Stromal cell of bone marrow (primary cell): ENCODE measurements at regions not wholly inside any gene's neighbourhood (a gene's known extent, or its start where the extent isn't known, plus 50 kb on each side); places are given as distances from the start of the nearest gene placed in this dataset.

Source experiments
- DNase-seq: peaks from one replicate; pipeline ENCODE4 v3.0.0-alpha.2; 2012; ENCODE audit warnings: low read depth

DNA sequence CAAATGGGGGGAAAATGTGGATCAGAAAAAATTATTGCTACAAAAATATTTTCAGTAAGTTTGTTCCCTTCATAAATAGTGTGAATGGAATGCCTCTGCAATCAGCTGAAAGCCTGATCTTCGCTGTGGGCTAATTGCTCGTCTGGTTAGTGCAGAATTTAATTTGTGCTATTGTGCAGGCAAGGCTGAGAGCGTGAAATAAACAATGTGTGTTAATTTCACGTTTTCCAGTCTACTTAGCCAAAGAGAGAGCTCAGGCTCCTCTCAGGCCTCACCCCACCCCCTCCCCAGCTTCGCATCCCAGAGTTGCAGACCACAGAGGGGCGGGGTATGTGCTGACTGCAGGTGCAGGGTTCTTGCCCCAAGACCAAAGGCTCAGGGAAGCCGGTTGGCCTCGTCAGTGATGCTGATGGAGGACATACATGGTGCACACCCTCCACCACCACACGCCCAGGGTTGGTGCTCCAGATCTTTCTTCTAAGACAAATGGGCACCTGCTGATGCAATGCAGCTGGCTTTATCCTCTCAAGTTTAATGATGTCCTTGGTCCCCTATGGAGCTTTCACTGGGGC is 302.6 kb upstream of the SLC14A2 start:
- DNase-seq: no peak

DNA sequence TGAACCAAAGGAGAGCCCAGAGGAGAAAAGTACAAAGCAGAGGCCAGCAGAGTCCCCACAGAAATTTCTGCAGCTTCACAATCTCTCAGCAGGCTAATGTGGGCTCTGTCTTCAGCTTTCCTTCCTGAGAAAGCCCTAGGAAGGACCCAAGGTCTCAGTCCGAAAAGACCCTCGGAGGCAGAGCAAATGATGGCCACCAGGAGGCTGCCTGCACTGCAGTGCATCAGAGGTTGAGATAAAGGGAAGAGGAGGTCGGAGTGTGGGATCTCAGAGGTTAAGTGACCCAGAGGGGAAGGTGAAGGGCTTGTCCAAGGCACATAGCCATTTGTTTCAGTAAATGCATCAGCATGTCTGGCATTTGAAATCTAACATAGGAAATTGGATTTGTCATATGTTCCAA is 299.1 kb upstream of the SLC14A2 start:
- DNase-seq: no peak

- DNase-seq: no peak
Measured at GRCh38 chr18:45317948-45318640, 297.2 kb upstream of the SLC14A2 start.

- DNase-seq: peak; percentile 69
Measured at GRCh38 chr18:45320724-45321123, 294.6 kb upstream of the SLC14A2 start.

GRCh38 chr18:45321520-45321919 is 293.8 kb upstream of the SLC14A2 start:
- DNase-seq: no peak

GRCh38 chr18:45322343-45322742 is 292.9 kb upstream of the SLC14A2 start:
- DNase-seq: no peak

- no peak for DNase-seq
Measured at GRCh38 chr18:45324101-45324494, 291.2 kb upstream of the SLC14A2 start.

DNA sequence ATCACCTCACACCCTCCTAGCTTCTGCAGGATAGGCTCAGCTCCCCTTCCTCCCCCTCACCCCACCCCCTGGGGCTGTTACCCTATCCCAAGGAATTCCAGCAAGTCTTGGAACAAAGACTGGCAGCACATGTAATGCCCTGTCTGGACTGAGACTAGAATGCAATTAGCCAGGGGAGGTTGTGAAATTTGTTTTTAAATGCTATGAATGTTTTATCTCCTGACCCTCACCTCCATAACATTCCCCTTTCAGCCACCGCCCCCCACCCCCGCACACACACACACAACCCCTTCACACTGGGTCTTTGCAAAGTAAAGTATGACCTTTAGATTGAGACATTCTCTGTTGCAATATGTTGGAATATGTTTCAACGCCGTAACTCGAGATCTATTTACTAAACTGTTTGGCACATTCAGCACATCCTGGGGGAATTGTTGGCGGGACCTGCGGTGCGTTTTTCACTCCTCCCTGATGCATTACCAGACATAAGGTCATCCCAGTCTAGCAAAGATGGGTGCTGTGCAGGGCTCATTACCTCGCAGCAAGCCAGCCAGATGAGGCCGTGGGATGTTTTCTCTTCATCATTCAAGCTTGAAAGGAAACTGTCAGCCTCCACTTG is 290.7 kb upstream of the SLC14A2 start:
- peak; percentile 68 for DNase-seq

- no peak for DNase-seq
Measured at GRCh38 chr18:45325778-45326177, 289.5 kb upstream of the SLC14A2 start.

DNA sequence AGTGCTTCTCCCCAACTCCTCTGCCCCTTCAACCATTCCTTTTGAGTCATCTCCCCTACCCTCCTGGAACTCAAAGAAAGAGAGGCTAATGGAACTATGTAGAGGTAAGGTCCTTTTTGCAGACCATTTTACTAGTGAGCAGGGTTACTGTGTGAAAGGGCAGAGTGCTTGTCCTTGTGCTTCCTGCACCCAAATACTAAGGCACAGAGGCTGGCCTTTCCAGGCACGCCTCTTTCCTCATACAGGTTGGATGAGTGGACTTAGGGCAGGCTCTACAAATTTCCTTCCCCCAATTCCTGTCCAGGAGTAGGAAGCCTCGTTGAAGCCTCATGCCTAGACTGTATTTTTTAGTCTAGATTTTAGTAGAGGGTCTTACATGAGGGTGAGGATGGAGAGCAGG is 288.8 kb upstream of the SLC14A2 start:
- no peak for DNase-seq

DNA sequence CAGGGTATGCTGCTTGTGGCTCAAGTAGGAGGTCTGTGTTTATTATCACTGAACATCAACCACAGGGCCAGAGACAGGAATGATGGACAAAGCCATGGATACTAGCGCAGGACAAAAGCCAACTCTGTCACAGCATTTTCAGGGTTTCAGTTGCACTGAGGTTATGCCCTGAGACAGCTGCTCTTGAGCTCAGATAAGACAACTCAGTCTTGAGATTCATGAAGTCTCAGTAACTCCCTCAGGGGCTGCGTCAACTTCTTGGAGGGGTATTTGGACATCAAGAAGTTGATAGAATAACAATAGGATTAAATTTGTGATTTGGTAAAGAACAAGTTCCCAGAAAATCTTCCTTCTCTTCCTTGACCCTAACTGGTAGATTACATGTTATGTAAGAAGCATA is 287.0 kb upstream of the SLC14A2 start:
- DNase-seq: no peak

- no peak for DNase-seq
Measured at GRCh38 chr18:45328811-45329210, 286.5 kb upstream of the SLC14A2 start.

- no peak for DNase-seq
Measured at GRCh38 chr18:45329316-45329715, 286.0 kb upstream of the SLC14A2 start.

DNA sequence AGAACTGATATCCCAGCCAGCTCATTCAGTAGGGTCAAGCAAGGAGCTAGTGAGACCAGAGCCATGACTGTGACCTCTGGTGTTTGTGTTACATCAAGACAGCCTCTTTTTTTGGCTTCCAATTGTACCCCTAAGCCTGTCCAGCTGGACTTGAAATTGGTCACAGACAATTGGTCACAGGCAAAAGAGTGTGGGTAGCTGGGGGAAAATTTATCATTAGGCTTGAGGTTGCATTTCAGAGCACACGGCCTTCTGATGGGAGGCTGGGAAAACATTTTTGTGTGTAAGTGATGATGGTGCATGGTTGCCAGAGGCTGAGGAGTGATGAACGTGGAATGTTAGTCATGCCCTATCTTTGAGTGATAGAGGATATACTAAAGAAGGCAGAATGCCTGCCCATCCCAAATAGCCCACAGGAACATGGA is 285.1 kb upstream of the SLC14A2 start:
- DNase-seq: no peak

DNA sequence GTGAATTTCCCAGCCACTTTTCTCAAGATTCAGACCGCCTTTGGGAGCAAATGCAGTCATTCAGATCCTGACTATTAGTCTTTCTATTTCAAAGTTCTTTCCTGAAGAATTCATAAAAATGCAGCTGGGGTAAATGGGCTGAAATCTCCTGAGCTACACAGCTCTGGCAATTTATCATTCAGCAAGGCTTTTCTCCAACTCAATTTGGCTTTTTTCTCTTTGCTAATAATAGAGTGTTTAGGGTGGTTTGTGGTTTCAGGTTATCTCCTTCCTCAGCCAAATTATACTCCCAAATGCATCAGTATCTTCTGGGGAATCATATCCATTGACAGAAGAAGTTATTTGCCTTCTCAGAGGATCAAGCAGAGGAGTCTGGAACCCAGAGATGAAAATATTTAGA is 282.4 kb upstream of the SLC14A2 start:
- DNase-seq: no peak

DNA sequence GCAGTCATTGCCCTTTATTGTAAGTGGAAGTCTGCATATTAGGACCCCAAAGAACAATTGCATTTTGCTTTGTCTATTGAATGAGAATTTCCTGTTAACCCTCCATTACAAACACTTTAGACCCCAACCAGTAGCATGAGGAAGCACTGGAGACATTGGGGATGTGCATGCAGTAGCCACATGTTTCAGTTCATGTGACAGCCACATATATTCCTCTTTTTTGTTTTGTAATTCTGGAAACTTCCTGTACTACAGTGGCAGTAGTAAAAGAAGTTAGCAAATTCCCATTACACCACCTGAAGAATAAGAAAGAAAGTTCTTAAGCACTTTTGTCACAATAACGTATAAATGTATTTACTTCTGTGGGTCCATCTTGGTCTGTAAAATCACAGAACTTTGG is 281.1 kb upstream of the SLC14A2 start:
- no peak for DNase-seq

DNA sequence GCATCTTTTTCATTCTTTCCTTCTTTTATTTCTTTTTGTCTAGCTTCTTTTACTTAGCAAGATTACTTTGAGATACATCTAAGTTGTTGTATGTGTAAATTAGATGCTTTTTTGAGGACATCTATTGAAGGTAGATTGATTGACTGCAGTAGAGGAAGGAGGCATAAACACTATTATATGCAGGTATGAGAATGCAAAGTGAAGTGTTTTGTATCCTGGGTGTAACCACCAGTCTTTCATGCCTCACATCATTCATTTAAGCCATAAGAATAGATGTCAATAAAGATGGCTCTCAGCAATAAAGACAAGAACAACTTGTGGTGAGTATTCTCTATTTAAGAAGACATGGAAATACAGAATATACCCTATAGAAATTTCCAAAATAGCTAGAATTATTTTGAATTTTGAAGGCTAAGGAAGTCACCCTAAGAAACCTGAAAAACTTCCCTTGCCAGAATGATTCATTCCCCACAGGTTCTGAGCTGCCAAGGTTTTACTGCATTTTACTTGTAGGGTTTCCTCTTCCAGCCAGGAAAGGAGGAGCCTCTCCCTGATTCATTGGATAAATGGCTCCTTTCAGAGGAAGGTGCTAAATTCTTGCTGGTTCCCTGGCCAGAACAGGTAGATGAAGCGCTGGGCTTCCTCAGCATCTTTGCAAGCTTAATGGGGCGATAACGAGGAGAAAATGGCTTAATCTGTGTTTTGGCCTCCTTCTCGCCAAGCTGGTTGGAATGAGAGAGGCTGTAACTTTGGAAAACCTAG is 279.8 kb upstream of the SLC14A2 start:
- DNase-seq: no peak

DNA sequence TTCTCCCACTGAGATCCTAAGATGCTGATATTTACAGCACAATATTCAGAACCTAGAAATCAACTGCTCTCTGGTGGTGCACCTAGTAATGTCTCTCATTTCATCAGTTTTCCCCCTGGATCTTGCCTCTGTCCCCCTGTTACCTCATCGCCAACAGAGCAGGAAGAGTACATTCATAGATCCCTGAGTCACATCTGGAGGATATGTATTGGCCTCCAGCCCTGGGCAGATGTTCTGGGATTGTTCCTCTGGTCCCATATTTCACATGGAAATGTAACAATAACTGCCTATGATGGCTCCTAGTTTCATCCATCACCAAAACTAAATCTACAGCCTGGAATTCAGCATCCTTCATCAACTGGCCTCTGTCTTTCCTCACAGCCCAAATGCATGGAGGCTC is 278.8 kb upstream of the SLC14A2 start:
- no peak for DNase-seq

DNA sequence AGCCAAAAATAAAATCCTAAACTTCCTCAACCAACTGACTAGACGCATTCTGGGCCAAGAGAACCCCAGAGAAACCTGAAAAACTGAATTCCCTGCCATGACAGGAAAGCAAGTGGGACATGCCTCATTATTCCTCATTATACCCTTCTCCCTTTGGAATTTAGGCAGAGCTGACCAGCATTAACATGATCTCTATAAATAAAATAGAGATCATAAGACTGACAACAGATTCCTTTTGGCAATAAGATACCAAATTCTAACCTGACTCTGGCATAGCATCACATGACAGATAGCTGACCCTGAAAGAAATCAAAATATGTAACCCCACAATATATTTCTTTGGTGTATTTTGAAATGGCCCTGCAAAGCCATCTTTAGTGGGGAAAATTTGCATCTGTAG is 277.8 kb upstream of the SLC14A2 start:
- DNase-seq: no peak

GRCh38 chr18:45339810-45340550 is 275.3 kb upstream of the SLC14A2 start:
- no peak for DNase-seq

DNA sequence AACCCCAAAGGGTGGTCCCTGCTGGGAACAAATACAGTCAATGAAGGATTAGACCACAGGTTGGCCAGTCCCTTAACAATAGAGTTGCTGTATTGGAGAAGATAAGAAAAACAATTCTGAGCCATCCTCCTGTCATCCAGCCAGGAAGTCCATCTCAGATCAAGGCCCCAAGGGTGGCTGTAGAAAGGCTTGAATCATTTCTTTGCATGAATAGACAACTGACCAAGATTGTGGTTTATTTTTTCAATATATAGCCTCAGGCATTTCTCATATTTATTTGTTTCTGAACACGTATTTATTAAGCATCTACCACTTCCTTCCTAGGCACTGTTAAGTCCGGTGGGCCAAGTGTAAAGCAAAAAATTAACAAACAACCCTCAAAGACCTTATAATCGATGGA is 274.4 kb upstream of the SLC14A2 start:
- no peak for DNase-seq

DNA sequence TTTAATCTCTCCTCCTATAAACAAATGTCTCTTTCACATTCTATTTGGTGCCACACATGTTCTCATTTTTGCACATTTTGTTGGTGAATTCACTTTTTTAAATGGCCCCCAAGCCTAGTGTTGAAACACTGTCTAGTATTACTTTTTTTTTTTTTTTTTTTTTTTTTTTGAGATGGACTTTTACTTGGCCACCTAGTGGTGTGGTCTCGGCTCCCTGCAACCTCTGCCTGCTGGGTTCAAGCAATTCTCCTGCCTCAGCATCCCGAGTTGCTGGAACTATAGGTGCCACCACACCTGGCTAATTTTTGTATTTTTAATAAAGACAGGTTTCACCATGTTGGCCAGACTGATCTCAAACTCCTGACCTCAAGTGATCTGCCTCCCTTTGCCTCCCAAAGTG is 273.8 kb upstream of the SLC14A2 start:
- no peak for DNase-seq
